ENCODE measurements at regions not wholly inside any gene's neighbourhood (a gene's known extent, or its start where the extent isn't known, plus 50 kb on each side); places are given as distances from the start of the nearest gene placed in this dataset.
"Not testable (repeated sequence)": the region's sequence is repeated elsewhere in the genome, so short reads cannot be mapped to it uniquely, and the experiment has no call there.

GRCh38 chr17:71423871-71424546 lies 696.8 kb upstream of the SOX9 start:
- DNase-seq (ENCODE audit: low read depth in 2 of 2): no peak

GRCh38 chr17:71427801-71428200 lies 693.0 kb upstream of the SOX9 start:
- DNase-seq (ENCODE audit: low read depth in 2 of 2): no peak

GRCh38 chr17:71428897-71429296 lies 691.9 kb upstream of the SOX9 start:
- no peak for DNase-seq (ENCODE audit: low read depth in 2 of 2)

GRCh38 chr17:71430281-71430680 lies 690.5 kb upstream of the SOX9 start:
- DNase-seq (ENCODE audit: low read depth in 2 of 2): no peak

GRCh38 chr17:71431146-71431545 lies 689.7 kb upstream of the SOX9 start:
- no peak for DNase-seq (ENCODE audit: low read depth in 2 of 2)

GRCh38 chr17:71432378-71433315 lies 688.2 kb upstream of the SOX9 start:
- no peak for DNase-seq (ENCODE audit: low read depth in 2 of 2)

- no peak for DNase-seq (ENCODE audit: low read depth in 2 of 2)
Measured at GRCh38 chr17:71434716-71435115, 686.1 kb upstream of the SOX9 start.

GRCh38 chr17:71436479-71436878 lies 684.3 kb upstream of the SOX9 start:
- no peak for DNase-seq (ENCODE audit: low read depth in 2 of 2)

GRCh38 chr17:71437166-71437565 lies 683.7 kb upstream of the SOX9 start:
- no peak for DNase-seq (ENCODE audit: low read depth in 2 of 2)

GRCh38 chr17:71438631-71439146 lies 682.1 kb upstream of the SOX9 start:
- DNase-seq (ENCODE audit: low read depth in 2 of 2): no peak

- DNase-seq (ENCODE audit: low read depth in 2 of 2): no peak
Measured at GRCh38 chr17:71440513-71440912, 680.3 kb upstream of the SOX9 start.

GRCh38 chr17:71441098-71441497 lies 679.7 kb upstream of the SOX9 start:
- DNase-seq (ENCODE audit: low read depth in 2 of 2): no peak

- no peak for DNase-seq (ENCODE audit: low read depth in 2 of 2)
Measured at GRCh38 chr17:71444078-71444477, 676.7 kb upstream of the SOX9 start.

- no peak for DNase-seq (ENCODE audit: low read depth in 2 of 2)
Measured at GRCh38 chr17:71446645-71447437, 674.0 kb upstream of the SOX9 start.

- no peak for DNase-seq (ENCODE audit: low read depth in 2 of 2)
Measured at GRCh38 chr17:71447644-71448043, 673.2 kb upstream of the SOX9 start.

- DNase-seq (ENCODE audit: low read depth in 2 of 2): not testable (repeated sequence)
Measured at GRCh38 chr17:71450657-71451056, 670.2 kb upstream of the SOX9 start.

GRCh38 chr17:71453876-71454422 lies 666.9 kb upstream of the SOX9 start:
- DNase-seq (ENCODE audit: low read depth in 2 of 2): no peak

GRCh38 chr17:71455219-71455618 lies 665.6 kb upstream of the SOX9 start:
- no peak for DNase-seq (ENCODE audit: low read depth in 2 of 2)

- no peak for DNase-seq (ENCODE audit: low read depth in 2 of 2)
Measured at GRCh38 chr17:71458322-71458721, 662.5 kb upstream of the SOX9 start.

GRCh38 chr17:71460943-71461342 lies 659.9 kb upstream of the SOX9 start:
- no peak for DNase-seq (ENCODE audit: low read depth in 2 of 2)

GRCh38 chr17:71461498-71462169 lies 659.2 kb upstream of the SOX9 start:
- DNase-seq (ENCODE audit: low read depth in 2 of 2): no peak

Measured in stimulated activated CD8-positive, alpha-beta memory T cell treated with anti-CD3 and anti-CD28 coated beads, Interleukin-15, amount 100 ng/mL, for 48 hours (primary cell).